ENCODE measurements at regions not wholly inside any gene's neighbourhood (a gene's known extent, or its start where the extent isn't known, plus 50 kb on each side); places are given as distances from the start of the nearest gene placed in this dataset.

- Histone ChIP-seq H3K4me1 (ENCODE audit: insufficient read depth, low read length) (no peaks in the 10 kb centered on the region), H3K9me3 (ENCODE audit: low read depth, low read length) (no peaks in the 10 kb centered on the region), H3K4me3 (ENCODE audit: low read length) (no peak overlapping the region), H3K27me3 (ENCODE audit: insufficient read depth, low read length) (no peaks in the 10 kb centered on the region)
Observed at GRCh38 chr4:182010876-182011275, 232.3 kb upstream of the TENM3 start.

- Histone ChIP-seq H3K27me3 (ENCODE audit: insufficient read depth, low read length) (no peaks in the 10 kb centered on the region), H3K4me3 (ENCODE audit: low read length) (no peak overlapping the region), H3K9me3 (ENCODE audit: low read depth, low read length) (no peaks in the 10 kb centered on the region), H3K4me1 (ENCODE audit: insufficient read depth, low read length) (no peaks in the 10 kb centered on the region)
Observed at GRCh38 chr4:182014164-182014563, 229.0 kb upstream of the TENM3 start.

GRCh38 chr4:182015014-182015413 is 228.2 kb upstream of the TENM3 start:
- no peak overlapping the region for H3K4me3 ChIP-seq (ENCODE audit: low read length)
- no peaks in the 10 kb centered on the region for H3K9me3 ChIP-seq (ENCODE audit: low read depth, low read length)
- H3K27me3 ChIP-seq (ENCODE audit: insufficient read depth, low read length) = no peaks in the 10 kb centered on the region
- H3K4me1 ChIP-seq (ENCODE audit: insufficient read depth, low read length) = no peaks in the 10 kb centered on the region

- no peaks in the 10 kb centered on the region for H3K9me3 ChIP-seq (ENCODE audit: low read depth, low read length)
- no peaks in the 10 kb centered on the region for H3K27me3 ChIP-seq (ENCODE audit: insufficient read depth, low read length)
- H3K4me3 ChIP-seq (ENCODE audit: low read length) = no peak overlapping the region
- no peaks in the 10 kb centered on the region for H3K4me1 ChIP-seq (ENCODE audit: insufficient read depth, low read length)
Observed at GRCh38 chr4:182015893-182016292, 227.3 kb upstream of the TENM3 start.

- H3K9me3 ChIP-seq (ENCODE audit: low read depth, low read length) = no peaks in the 10 kb centered on the region
- no peak overlapping the region for H3K4me3 ChIP-seq (ENCODE audit: low read length)
- no peaks in the 10 kb centered on the region for H3K4me1 ChIP-seq (ENCODE audit: insufficient read depth, low read length)
- H3K27me3 ChIP-seq (ENCODE audit: insufficient read depth, low read length) = no peaks in the 10 kb centered on the region
Observed at GRCh38 chr4:182017038-182017437, 226.2 kb upstream of the TENM3 start.

GRCh38 chr4:182018691-182019090 is 224.5 kb upstream of the TENM3 start:
- Histone ChIP-seq H3K9me3 (ENCODE audit: low read depth, low read length) (no peaks in the 10 kb centered on the region), H3K4me3 (ENCODE audit: low read length) (no peak overlapping the region), H3K27me3 (ENCODE audit: insufficient read depth, low read length) (no peaks in the 10 kb centered on the region), H3K4me1 (ENCODE audit: insufficient read depth, low read length) (no peaks in the 10 kb centered on the region)

GRCh38 chr4:182019148-182019652 is 224.0 kb upstream of the TENM3 start:
- no peaks in the 10 kb centered on the region for H3K27me3 ChIP-seq (ENCODE audit: insufficient read depth, low read length)
- no peaks in the 10 kb centered on the region for H3K4me1 ChIP-seq (ENCODE audit: insufficient read depth, low read length)
- no peaks in the 10 kb centered on the region for H3K9me3 ChIP-seq (ENCODE audit: low read depth, low read length)
- no peak overlapping the region for H3K4me3 ChIP-seq (ENCODE audit: low read length)

GRCh38 chr4:182022909-182023308 is 220.3 kb upstream of the TENM3 start:
- H3K4me1 ChIP-seq (ENCODE audit: insufficient read depth, low read length) = no peaks in the 10 kb centered on the region
- no peaks in the 10 kb centered on the region for H3K27me3 ChIP-seq (ENCODE audit: insufficient read depth, low read length)
- no peaks in the 10 kb centered on the region for H3K9me3 ChIP-seq (ENCODE audit: low read depth, low read length)
- H3K4me3 ChIP-seq (ENCODE audit: low read length) = no peak overlapping the region

- no peak overlapping the region for H3K4me3 ChIP-seq (ENCODE audit: low read length)
- no peaks in the 10 kb centered on the region for H3K27me3 ChIP-seq (ENCODE audit: insufficient read depth, low read length)
- no peaks in the 10 kb centered on the region for H3K9me3 ChIP-seq (ENCODE audit: low read depth, low read length)
- H3K4me1 ChIP-seq (ENCODE audit: insufficient read depth, low read length) = no peaks in the 10 kb centered on the region
Observed at GRCh38 chr4:182023469-182023868, 219.7 kb upstream of the TENM3 start.

GRCh38 chr4:182042945-182043344 is 200.3 kb upstream of the TENM3 start:
- H3K4me3 ChIP-seq (ENCODE audit: low read length) = no peak overlapping the region
- H3K9me3 ChIP-seq (ENCODE audit: low read depth, low read length) = no peaks in the 10 kb centered on the region
- no peaks in the 10 kb centered on the region for H3K27me3 ChIP-seq (ENCODE audit: insufficient read depth, low read length)
- no peaks in the 10 kb centered on the region for H3K4me1 ChIP-seq (ENCODE audit: insufficient read depth, low read length)

- Histone ChIP-seq H3K27me3 (ENCODE audit: insufficient read depth, low read length) (no peaks in the 10 kb centered on the region), H3K4me3 (ENCODE audit: low read length) (no peak overlapping the region), H3K9me3 (ENCODE audit: low read depth, low read length) (no peaks in the 10 kb centered on the region), H3K4me1 (ENCODE audit: insufficient read depth, low read length) (no peaks in the 10 kb centered on the region)
Observed at GRCh38 chr4:182048871-182049270, 194.3 kb upstream of the TENM3 start.

- no peak overlapping the region for H3K4me3 ChIP-seq (ENCODE audit: low read length)
- H3K27me3 ChIP-seq (ENCODE audit: insufficient read depth, low read length) = no peaks in the 10 kb centered on the region
- H3K9me3 ChIP-seq (ENCODE audit: low read depth, low read length) = no peaks in the 10 kb centered on the region
- H3K4me1 ChIP-seq (ENCODE audit: insufficient read depth, low read length) = no peaks in the 10 kb centered on the region
Observed at GRCh38 chr4:182056866-182057265, 186.3 kb upstream of the TENM3 start.

- no peaks in the 10 kb centered on the region for H3K9me3 ChIP-seq (ENCODE audit: low read depth, low read length)
- no peaks in the 10 kb centered on the region for H3K4me1 ChIP-seq (ENCODE audit: insufficient read depth, low read length)
- no peak overlapping the region for H3K4me3 ChIP-seq (ENCODE audit: low read length)
- H3K27me3 ChIP-seq (ENCODE audit: insufficient read depth, low read length) = no peaks in the 10 kb centered on the region
Observed at GRCh38 chr4:182062458-182062857, 180.7 kb upstream of the TENM3 start.

GRCh38 chr4:182062936-182063335 is 180.3 kb upstream of the TENM3 start:
- no peaks in the 10 kb centered on the region for H3K4me1 ChIP-seq (ENCODE audit: insufficient read depth, low read length)
- H3K4me3 ChIP-seq (ENCODE audit: low read length) = no peak overlapping the region
- H3K27me3 ChIP-seq (ENCODE audit: insufficient read depth, low read length) = no peaks in the 10 kb centered on the region
- H3K9me3 ChIP-seq (ENCODE audit: low read depth, low read length) = no peaks in the 10 kb centered on the region

- H3K27me3 ChIP-seq (ENCODE audit: insufficient read depth, low read length) = no peaks in the 10 kb centered on the region
- no peaks in the 10 kb centered on the region for H3K9me3 ChIP-seq (ENCODE audit: low read depth, low read length)
- H3K4me3 ChIP-seq (ENCODE audit: low read length) = no peak overlapping the region
- H3K4me1 ChIP-seq (ENCODE audit: insufficient read depth, low read length) = no peaks in the 10 kb centered on the region
Observed at GRCh38 chr4:182063651-182064050, 179.6 kb upstream of the TENM3 start.

- Histone ChIP-seq H3K9me3 (ENCODE audit: low read depth, low read length) (no peaks in the 10 kb centered on the region), H3K4me3 (ENCODE audit: low read length) (no peak overlapping the region), H3K4me1 (ENCODE audit: insufficient read depth, low read length) (no peaks in the 10 kb centered on the region), H3K27me3 (ENCODE audit: insufficient read depth, low read length) (no peaks in the 10 kb centered on the region)
Observed at GRCh38 chr4:182065255-182065654, 177.9 kb upstream of the TENM3 start.

GRCh38 chr4:182066037-182066436 is 177.2 kb upstream of the TENM3 start:
- H3K27me3 ChIP-seq (ENCODE audit: insufficient read depth, low read length) = no peaks in the 10 kb centered on the region
- no peak overlapping the region for H3K4me3 ChIP-seq (ENCODE audit: low read length)
- no peaks in the 10 kb centered on the region for H3K4me1 ChIP-seq (ENCODE audit: insufficient read depth, low read length)
- no peaks in the 10 kb centered on the region for H3K9me3 ChIP-seq (ENCODE audit: low read depth, low read length)
